CD4-positive, alpha-beta T cell treated with Interferon alpha-2 for 1 hour (primary cell): ENCODE measurements at regions not wholly inside any gene's neighbourhood (a gene's known extent, or its start where the extent isn't known, plus 50 kb on each side); places are given as distances from the start of the nearest gene placed in this dataset.
"Not testable (repeated sequence)": the region's sequence is repeated elsewhere in the genome, so short reads cannot be mapped to it uniquely, and the experiment has no call there.

ENCODE experiments used
- DNase-seq, 2 donors: peaks; one replicate each; pipeline ENCODE4 v3.0.0-alpha.2; 2020 to 2022

DNA sequence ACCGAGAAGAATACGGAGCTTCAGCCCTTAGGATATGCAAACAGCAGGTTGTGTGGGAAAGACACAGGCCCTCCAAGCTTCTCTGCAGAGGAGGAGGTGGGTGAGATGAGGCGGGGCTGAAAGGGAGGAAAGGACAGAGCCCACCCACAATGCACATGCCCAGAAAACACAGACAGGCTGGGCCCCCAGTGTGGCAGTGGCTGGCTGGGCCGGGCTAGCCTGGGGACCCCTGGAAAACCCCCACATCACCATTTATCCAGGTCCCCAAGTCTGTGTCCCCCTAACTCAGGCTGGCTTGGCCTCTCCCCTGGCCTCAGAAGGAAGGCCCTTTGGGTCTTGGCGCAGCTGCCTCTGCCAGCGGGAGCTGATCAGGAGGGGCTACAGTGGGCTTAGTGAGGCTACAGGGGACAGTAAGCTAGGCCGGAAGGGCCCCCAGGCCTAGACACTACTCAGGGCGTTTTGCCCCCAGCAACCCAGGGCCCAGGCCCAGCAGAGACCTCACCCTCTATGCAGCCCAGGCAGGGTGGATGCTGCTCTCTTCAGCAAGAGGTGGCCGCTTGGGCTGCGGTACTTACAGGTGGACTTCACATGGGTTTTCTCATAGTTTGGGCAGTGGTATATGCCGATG lies 119.5 kb downstream of the TUBA3C start:
- DNase-seq: no peak

DNA sequence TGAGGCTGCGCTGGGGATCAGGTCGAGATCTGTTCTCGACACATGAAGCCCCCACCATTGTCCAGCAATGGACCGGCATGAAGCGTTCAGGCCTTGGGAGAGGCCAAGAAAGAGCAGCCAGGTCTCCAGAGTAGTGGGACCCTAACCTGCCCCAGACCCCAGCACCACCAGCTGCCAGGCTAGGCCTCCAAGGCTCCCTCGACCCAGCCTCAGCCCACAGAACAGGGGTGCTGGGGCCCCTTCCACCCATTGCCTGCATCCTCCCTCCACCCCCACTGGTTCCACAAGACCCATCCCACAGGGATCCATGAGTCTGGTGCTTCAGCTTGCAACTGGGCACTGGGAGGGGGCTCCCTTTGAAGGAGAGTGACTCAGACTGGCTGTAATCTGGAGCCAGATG lies 120.3 kb downstream of the TUBA3C start:
- DNase-seq: no peak

GRCh38 chr13:19060311-19061002 lies 121.2 kb downstream of the TUBA3C start:
- no peak for DNase-seq

- no peak for DNase-seq
These were observed 122.4 kb downstream of the TUBA3C start for GRCh38 chr13:19059016-19059780.

- no peak for DNase-seq
These were observed 123.1 kb downstream of the TUBA3C start for GRCh38 chr13:19058566-19058965.

DNA sequence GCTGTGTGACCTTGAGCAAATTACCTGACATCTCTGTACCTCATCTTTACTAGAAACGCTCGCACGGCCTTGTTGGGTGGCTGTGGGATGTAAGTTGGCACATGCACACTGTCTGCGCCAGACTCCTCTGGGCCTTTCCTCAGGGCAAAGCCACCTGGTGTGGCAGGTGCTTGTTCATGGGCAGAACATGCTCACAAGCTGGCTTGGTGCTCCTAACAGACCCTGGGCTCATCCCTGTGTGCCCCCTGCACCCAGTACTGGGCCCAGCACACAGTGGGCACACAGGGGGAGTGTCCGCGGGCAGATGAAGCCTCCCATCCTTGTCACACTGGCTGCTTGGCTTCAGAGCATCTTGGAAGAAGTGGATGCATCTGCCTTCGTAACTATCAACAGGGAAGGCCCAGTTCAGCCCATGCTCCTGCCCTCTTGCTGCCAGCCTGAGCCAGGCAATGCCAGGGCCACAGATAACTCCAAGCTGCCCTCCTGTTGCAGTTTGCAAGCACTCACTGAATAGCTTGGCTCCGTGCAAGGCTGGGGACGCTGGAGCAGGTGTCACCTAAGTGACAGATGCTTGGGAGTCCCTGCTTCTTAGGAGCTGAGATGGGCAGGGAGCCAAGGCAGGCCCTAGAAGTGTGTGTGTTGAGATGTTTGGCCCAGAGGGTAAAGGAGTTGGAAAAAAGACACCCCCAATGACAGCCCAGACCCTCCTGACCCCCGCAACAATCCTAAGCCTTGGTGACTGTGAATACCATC lies 123.9 kb downstream of the TUBA3C start:
- no peak for DNase-seq

- DNase-seq: no peak
These were observed 124.6 kb downstream of the TUBA3C start for GRCh38 chr13:19056984-19057490.

DNA sequence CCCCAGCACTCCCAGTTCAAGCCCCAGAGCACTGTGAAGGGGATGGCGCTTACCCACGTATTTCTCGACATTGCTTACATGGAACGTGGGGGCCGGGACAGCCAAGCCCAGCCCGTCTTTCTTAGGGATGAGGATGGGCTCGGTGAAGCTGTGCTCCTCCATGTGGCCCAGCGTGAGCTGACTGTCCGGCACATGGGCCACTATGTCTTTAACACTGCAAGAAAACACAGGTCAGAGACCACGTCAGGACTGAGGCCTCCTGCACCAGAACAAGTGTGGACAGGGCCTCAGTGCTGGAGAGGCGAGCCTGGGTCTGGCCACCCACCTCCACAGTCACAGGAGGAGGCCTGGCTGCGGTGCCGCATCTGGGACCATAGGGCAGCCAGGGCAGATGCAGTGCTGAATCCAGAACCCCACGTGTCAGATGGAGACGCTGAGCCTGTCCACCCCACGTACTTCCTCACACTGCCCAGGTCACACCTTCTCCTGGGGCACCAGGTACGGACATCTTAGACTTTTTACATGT lies 125.2 kb downstream of the TUBA3C start:
- DNase-seq: no peak

- no peak for DNase-seq
These were observed 126.0 kb downstream of the TUBA3C start for GRCh38 chr13:19055611-19056010.

DNA sequence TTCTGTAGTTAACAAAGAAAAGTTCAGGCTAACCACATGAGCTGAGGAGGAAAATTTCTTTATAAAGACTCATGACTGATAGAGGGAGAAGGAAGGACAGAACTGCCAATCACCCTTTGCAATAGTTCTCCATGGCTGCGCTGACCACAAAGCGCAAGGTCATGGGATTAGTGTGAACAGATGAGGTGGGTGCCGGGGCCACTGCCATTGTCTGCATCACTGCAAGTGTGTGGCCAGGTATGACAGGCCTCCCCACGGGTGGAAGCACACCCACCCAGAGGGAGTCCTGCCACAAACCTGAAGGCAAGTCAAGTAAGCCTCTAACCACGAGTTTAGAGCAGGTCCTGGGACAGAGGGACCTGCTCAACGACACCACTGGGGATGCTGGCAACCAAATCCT lies 128.1 kb downstream of the TUBA3C start:
- no peak for DNase-seq

GRCh38 chr13:19052931-19053330 lies 128.7 kb downstream of the TUBA3C start:
- DNase-seq: no peak

DNA sequence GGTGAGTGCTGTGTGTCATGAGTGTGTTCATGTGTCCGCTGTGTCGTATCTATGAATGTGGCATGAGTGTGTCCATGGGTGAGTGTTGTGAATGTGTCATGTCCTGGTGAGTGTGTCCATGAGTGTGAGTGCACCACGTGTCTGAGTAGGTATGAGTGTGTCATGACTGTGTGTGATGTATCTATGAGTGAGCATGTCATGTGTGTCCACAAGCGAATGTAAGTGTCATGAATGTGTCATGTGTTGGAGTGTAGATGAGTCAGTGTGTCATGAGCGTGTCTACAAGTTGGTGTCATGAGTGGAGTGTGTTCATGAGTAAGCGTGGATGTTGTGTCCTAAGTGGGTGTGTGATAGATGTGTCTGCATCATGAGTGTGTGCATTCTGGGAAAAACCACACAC lies 129.4 kb downstream of the TUBA3C start:
- no peak for DNase-seq

- no peak for DNase-seq
These were observed 130.7 kb downstream of the TUBA3C start for GRCh38 chr13:19050901-19051300.

- DNase-seq: not testable (repeated sequence)
These were observed 132.0 kb downstream of the TUBA3C start for GRCh38 chr13:19049624-19050023.

DNA sequence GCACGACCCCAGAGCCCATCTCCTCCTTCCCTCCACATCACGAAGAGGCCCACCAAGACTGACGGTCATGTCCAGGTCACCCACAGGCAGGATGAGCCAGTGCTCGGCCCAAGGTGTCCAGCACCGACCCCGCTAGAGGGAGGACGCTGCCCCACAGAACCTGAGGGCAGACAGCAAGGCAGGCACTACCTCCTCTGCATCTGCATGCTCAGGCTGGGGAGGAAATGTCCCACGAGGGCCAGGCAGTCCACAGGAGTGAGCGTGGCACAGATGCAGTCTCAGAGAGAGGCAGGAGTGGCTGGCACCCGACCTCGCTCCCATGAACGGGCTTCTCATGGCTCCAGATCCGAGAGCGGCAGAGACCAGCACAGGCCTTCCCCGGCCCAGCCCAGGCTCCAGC lies 133.2 kb downstream of the TUBA3C start:
- DNase-seq: no peak

GRCh38 chr13:19023115-19023514 lies 158.5 kb downstream of the TUBA3C start:
- DNase-seq: no peak

- no peak for DNase-seq
These were observed 160.6 kb downstream of the TUBA3C start for GRCh38 chr13:19020988-19021387.

DNA sequence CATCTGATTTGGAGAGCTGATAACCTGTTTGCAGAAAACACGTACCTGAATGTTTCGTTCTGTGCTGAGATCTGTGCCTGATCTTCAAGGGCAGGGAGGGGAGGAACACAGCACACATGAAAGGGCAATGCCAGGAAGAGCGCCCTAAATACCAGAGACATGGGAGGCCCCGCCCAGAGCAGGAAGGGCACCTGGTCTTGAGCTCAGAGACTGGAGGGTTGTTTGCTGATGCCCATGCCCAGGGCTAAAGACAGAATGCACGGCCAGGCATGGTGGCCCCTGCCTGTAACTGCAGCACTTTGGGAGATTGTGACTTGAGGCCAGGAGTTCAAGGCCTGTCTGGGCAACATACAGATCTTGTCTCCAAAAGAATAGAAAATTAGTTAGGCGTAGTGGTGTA lies 183.2 kb downstream of the TUBA3C start:
- peak in 1 of 2 donors; percentile 43 for DNase-seq

GRCh38 chr13:18996627-18997051 lies 185.0 kb downstream of the TUBA3C start:
- no peak for DNase-seq

DNA sequence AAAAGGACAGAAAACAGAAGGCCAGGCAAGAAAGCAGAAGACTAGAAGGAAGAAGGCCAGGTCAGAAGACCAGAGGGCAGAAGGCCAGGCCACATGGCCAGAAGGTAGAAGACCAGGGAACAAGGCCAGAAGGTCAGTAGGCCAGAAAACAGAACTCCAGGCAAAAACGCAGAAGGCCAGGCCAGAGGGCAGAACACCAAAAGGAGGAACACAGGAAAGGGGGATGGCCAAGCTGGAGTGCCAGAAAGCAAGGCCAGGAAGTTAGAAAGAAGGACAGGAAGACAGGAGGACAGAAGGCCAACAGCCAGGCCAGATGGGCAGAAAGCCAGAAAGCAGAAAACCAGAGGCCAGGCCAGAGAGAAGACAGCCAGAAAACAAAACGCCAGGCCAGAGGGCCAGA lies 185.4 kb downstream of the TUBA3C start:
- DNase-seq: no peak

- DNase-seq: no peak
These were observed 186.3 kb downstream of the TUBA3C start for GRCh38 chr13:18995259-18995873.
